NT2/D1 (cell line): ENCODE measurements at regions not wholly inside any gene's neighbourhood (a gene's known extent, or its start where the extent isn't known, plus 50 kb on each side); places are given as distances from the start of the nearest gene placed in this dataset.
"Not testable (repeated sequence)": the region's sequence is repeated elsewhere in the genome, so short reads cannot be mapped to it uniquely, and the experiment has no call there.

Source experiments
- DNase-seq: peaks from one replicate; pipeline ENCODE4 v3.0.0-alpha.2; 2011; ENCODE audit warnings: low read depth, low spot score
- H3K27me3 ChIP-seq: 2 replicates; pipeline ENCODE4 v1.6.0; 2011; ENCODE audit warnings: mild to moderate bottlenecking; ENCODE audit not compliant: insufficient read length, insufficient read depth
- H3K36me3 ChIP-seq: 2 replicates; pipeline ENCODE4 v1.6.1; 2011; ENCODE audit warnings: mild to moderate bottlenecking, low read length, mixed read lengths; ENCODE audit not compliant: insufficient read depth, insufficient read length
- H3K4me1 ChIP-seq: 2 replicates; pipeline ENCODE4 v1.5.1; 2011; ENCODE audit not compliant: insufficient read depth, insufficient read length
- H3K4me3 ChIP-seq: 2 replicates; pipeline ENCODE4 v1.5.1; 2011; ENCODE audit warnings: low read depth; ENCODE audit not compliant: insufficient read length
- H3K9ac ChIP-seq: 2 replicates; pipeline ENCODE4 v1.6.0; 2011; ENCODE audit warnings: low read depth; ENCODE audit not compliant: insufficient read length
- H3K9me3 ChIP-seq: 2 replicates; pipeline ENCODE4 v1.5.1; 2011; ENCODE audit warnings: mild to moderate bottlenecking, low read length; ENCODE audit not compliant: insufficient read depth
- SUZ12 ChIP-seq: IDR thresholded peaks from 2 replicates; pipeline ENCODE4 v1.6.1; 2011; ENCODE audit not compliant: insufficient read length, insufficient read depth; ENCODE audit errors: extremely low read depth
- YY1 ChIP-seq: IDR thresholded peaks from 2 replicates; pipeline ENCODE4 v1.6.1; 2011; ENCODE audit not compliant: insufficient read length, insufficient read depth
- ZNF274 ChIP-seq: IDR thresholded peaks from 2 replicates; pipeline ENCODE4 v1.6.1; 2011; ENCODE audit warnings: mild to moderate bottlenecking, low read depth, low read length

GRCh38 chr3:70615286-70615685 is 302.8 kb upstream of the MDFIC2 start:
- Histone ChIP-seq H3K36me3 (no peaks in the 10 kb centered on the region), H3K9ac (no peak overlapping the region), H3K9me3 (peaks cover 58% of the 10 kb centered on the region), H3K4me3 (no peak overlapping the region), H3K27me3 (no peaks in the 10 kb centered on the region), H3K4me1 (peaks cover 7% of the 10 kb centered on the region)
- TF ChIP-seq YY1 (no peak), SUZ12 (no peak), ZNF274 (no peak)
- DNase-seq = peak; percentile 87

GRCh38 chr3:70614111-70614510 is 301.7 kb upstream of the MDFIC2 start:
- H3K27me3 ChIP-seq = no peaks in the 10 kb centered on the region
- no peak for DNase-seq

GRCh38 chr3:70612920-70613319 is 300.5 kb upstream of the MDFIC2 start:
- Histone ChIP-seq H3K36me3 (no peaks in the 10 kb centered on the region), H3K9me3 (peaks cover 56% of the 10 kb centered on the region), H3K9ac (no peak overlapping the region), H3K27me3 (no peaks in the 10 kb centered on the region), H3K4me3 (no peak overlapping the region), H3K4me1 (peaks cover 7% of the 10 kb centered on the region)
- TF ChIP-seq YY1 = no peak
- no peak for TF ChIP-seq ZNF274
- no peak for TF ChIP-seq SUZ12
- DNase-seq = no peak

More at GRCh38 chr3:70614111-70614510, 301.7 kb upstream of the MDFIC2 start:
- peaks cover 58% of the 10 kb centered on the region for H3K9me3 ChIP-seq
- H3K4me3 ChIP-seq = no peak overlapping the region
- no peak overlapping the region for H3K9ac ChIP-seq
- TF ChIP-seq ZNF274 (no peak), SUZ12 (no peak), YY1 (no peak)
- H3K36me3 ChIP-seq = no peaks in the 10 kb centered on the region
- peaks cover 7% of the 10 kb centered on the region for H3K4me1 ChIP-seq

GRCh38 chr3:70611667-70612277 is 299.3 kb upstream of the MDFIC2 start:
- H3K4me3 ChIP-seq = not testable (repeated sequence)

GRCh38 chr3:70608434-70608833 is 296.0 kb upstream of the MDFIC2 start:
- no peak for DNase-seq
- H3K36me3 ChIP-seq = no peaks in the 10 kb centered on the region

More at GRCh38 chr3:70611667-70612277, 299.3 kb upstream of the MDFIC2 start:
- not testable (repeated sequence) for H3K4me1 ChIP-seq, DNase-seq, H3K27me3 ChIP-seq, H3K9ac ChIP-seq, H3K36me3 ChIP-seq
- peaks cover 45% of the 10 kb centered on the region for H3K9me3 ChIP-seq

GRCh38 chr3:70607469-70607868 is 295.0 kb upstream of the MDFIC2 start:
- Histone ChIP-seq H3K9ac (no peak overlapping the region), H3K36me3 (no peaks in the 10 kb centered on the region), H3K4me1 (no peaks in the 10 kb centered on the region), H3K9me3 (peaks cover 9% of the 10 kb centered on the region; the same call in 1 of the 2 replicates), H3K4me3 (no peak overlapping the region), H3K27me3 (no peaks in the 10 kb centered on the region)
- no peak for DNase-seq
- no peak for TF ChIP-seq SUZ12
- no peak for TF ChIP-seq YY1
- no peak for TF ChIP-seq ZNF274

More at GRCh38 chr3:70608434-70608833, 296.0 kb upstream of the MDFIC2 start:
- Histone ChIP-seq H3K9me3 (peaks cover 17% of the 10 kb centered on the region), H3K9ac (no peak overlapping the region), H3K4me1 (no peaks in the 10 kb centered on the region), H3K27me3 (no peaks in the 10 kb centered on the region), H3K4me3 (no peak overlapping the region)
- TF ChIP-seq SUZ12 (no peak), ZNF274 (no peak), YY1 (no peak)

- Histone ChIP-seq H3K36me3 (no peaks in the 10 kb centered on the region), H3K27me3 (no peaks in the 10 kb centered on the region), H3K9me3 (no peaks in the 10 kb centered on the region), H3K4me1 (no peaks in the 10 kb centered on the region), H3K4me3 (no peak overlapping the region), H3K9ac (no peak overlapping the region)
- TF ChIP-seq SUZ12 (no peak), ZNF274 (no peak), YY1 (no peak)
- no peak for DNase-seq
These were observed 293.6 kb upstream of the MDFIC2 start for GRCh38 chr3:70606018-70606417.
